ENCODE measurements at regions not wholly inside any gene's neighbourhood (a gene's known extent, or its start where the extent isn't known, plus 50 kb on each side); places are given as distances from the start of the nearest gene placed in this dataset.

- TF ChIP-seq ZBTB49 (tag by site-specific recombination; IDR thresholded peaks at IDR 0.05; ENCODE audit: low read depth) (no peak), ZNF24 (tag by site-specific recombination; IDR thresholded peaks at IDR 0.05) (no peak), ZNF701 (tag by site-specific recombination; IDR thresholded peaks at IDR 0.05) (no peak), ZNF426 (tag by site-specific recombination; IDR thresholded peaks at IDR 0.05) (no peak), GLIS2 (tag by site-specific recombination; IDR thresholded peaks at IDR 0.05) (no peak), ZNF138 (tag by site-specific recombination; IDR thresholded peaks at IDR 0.05; ENCODE audit: borderline replicate concordance) (no peak), CTCF (tag by site-specific recombination; IDR thresholded peaks at IDR 0.05) (no peak), REST (tag by site-specific recombination; IDR thresholded peaks at IDR 0.05) (no peak), PRDM4 (tag by site-specific recombination; IDR thresholded peaks at IDR 0.05) (no peak), SP3 (tag by site-specific recombination; IDR thresholded peaks at IDR 0.05) (no peak), ZNF354C (tag by site-specific recombination; IDR thresholded peaks at IDR 0.05; ENCODE audit: borderline replicate concordance, low read depth) (no peak), ZNF114 (tag by site-specific recombination; IDR thresholded peaks at IDR 0.05) (no peak)
These were observed 158.0 kb upstream of the KLF6 start for GRCh38 chr10:3942937-3943489.
